ENCODE measurements at regions not wholly inside any gene's neighbourhood (a gene's known extent, or its start where the extent isn't known, plus 50 kb on each side); places are given as distances from the start of the nearest gene placed in this dataset.

GRCh38 chr7:131161103-131161502 lies 166.6 kb upstream of the MKLN1 start:
- H3K9ac ChIP-seq (ENCODE audit: low read length in 5 of 5): no peak overlapping the region
- H3K4me3 ChIP-seq (ENCODE audit: low read depth in 1 of 5, low read length in 5 of 5): no peak overlapping the region
- H3K4me1 ChIP-seq (ENCODE audit: control insufficient read depth in 5 of 5, insufficient read depth in 5 of 5, low read length in 5 of 5): peaks cover 0 to 17% (median 9%) of the 10 kb centered on the region in 5 donors
- no peak overlapping the region for H3K27ac ChIP-seq (ENCODE audit: low read depth, low read length)
- H3K36me3 ChIP-seq (ENCODE audit: control insufficient read depth in 5 of 5, insufficient read depth in 5 of 5, low read length in 5 of 5): no peaks in the 10 kb centered on the region
- H3K27me3 ChIP-seq (ENCODE audit: control insufficient read depth in 5 of 5, insufficient read depth in 4 of 5, low read length in 5 of 5): no peaks in the 10 kb centered on the region
- H3K9me3 ChIP-seq (ENCODE audit: control insufficient read depth in 5 of 5, low read length in 5 of 5): no peaks in the 10 kb centered on the region

- Histone ChIP-seq H3K4me3 (ENCODE audit: low read depth in 1 of 5, low read length in 5 of 5) (no peak overlapping the region), H3K27ac (ENCODE audit: low read depth, low read length) (no peak overlapping the region), H3K4me1 (ENCODE audit: control insufficient read depth in 5 of 5, insufficient read depth in 5 of 5, low read length in 5 of 5) (peaks cover 0 to 13% (median 3%) of the 10 kb centered on the region in 5 donors), H3K36me3 (ENCODE audit: control insufficient read depth in 5 of 5, insufficient read depth in 5 of 5, low read length in 5 of 5) (no peaks in the 10 kb centered on the region), H3K9ac (ENCODE audit: low read length in 5 of 5) (peak overlapping the region in 1 of 5 donors; percentile 40), H3K27me3 (ENCODE audit: control insufficient read depth in 5 of 5, insufficient read depth in 4 of 5, low read length in 5 of 5) (no peaks in the 10 kb centered on the region), H3K9me3 (ENCODE audit: control insufficient read depth in 5 of 5, low read length in 5 of 5) (no peaks in the 10 kb centered on the region)
These were observed 163.4 kb upstream of the MKLN1 start for GRCh38 chr7:131164025-131164925.

- H3K27ac ChIP-seq (ENCODE audit: low read depth, low read length): no peak overlapping the region
- H3K27me3 ChIP-seq (ENCODE audit: control insufficient read depth in 5 of 5, insufficient read depth in 4 of 5, low read length in 5 of 5): no peaks in the 10 kb centered on the region
- H3K4me3 ChIP-seq (ENCODE audit: low read depth in 1 of 5, low read length in 5 of 5): no peak overlapping the region
- no peaks in the 10 kb centered on the region for H3K36me3 ChIP-seq (ENCODE audit: control insufficient read depth in 5 of 5, insufficient read depth in 5 of 5, low read length in 5 of 5)
- H3K9ac ChIP-seq (ENCODE audit: low read length in 5 of 5): no peak overlapping the region
- peaks cover 0 to 13% (median 3%) of the 10 kb centered on the region in 5 donors for H3K4me1 ChIP-seq (ENCODE audit: control insufficient read depth in 5 of 5, insufficient read depth in 5 of 5, low read length in 5 of 5)
- H3K9me3 ChIP-seq (ENCODE audit: control insufficient read depth in 5 of 5, low read length in 5 of 5): no peaks in the 10 kb centered on the region
These were observed 161.6 kb upstream of the MKLN1 start for GRCh38 chr7:131166066-131166465.

- H3K9ac ChIP-seq (ENCODE audit: low read length in 5 of 5): no peak overlapping the region
- no peaks in the 10 kb centered on the region for H3K27me3 ChIP-seq (ENCODE audit: control insufficient read depth in 5 of 5, insufficient read depth in 4 of 5, low read length in 5 of 5)
- no peaks in the 10 kb centered on the region for H3K9me3 ChIP-seq (ENCODE audit: control insufficient read depth in 5 of 5, low read length in 5 of 5)
- no peak overlapping the region for H3K27ac ChIP-seq (ENCODE audit: low read depth, low read length)
- no peaks in the 10 kb centered on the region for H3K4me1 ChIP-seq (ENCODE audit: control insufficient read depth in 5 of 5, insufficient read depth in 5 of 5, low read length in 5 of 5)
- H3K4me3 ChIP-seq (ENCODE audit: low read depth in 1 of 5, low read length in 5 of 5): no peak overlapping the region
- no peaks in the 10 kb centered on the region for H3K36me3 ChIP-seq (ENCODE audit: control insufficient read depth in 5 of 5, insufficient read depth in 5 of 5, low read length in 5 of 5)
These were observed 157.0 kb upstream of the MKLN1 start for GRCh38 chr7:131170440-131171271.

- H3K27me3 ChIP-seq (ENCODE audit: control insufficient read depth in 5 of 5, insufficient read depth in 4 of 5, low read length in 5 of 5): no peaks in the 10 kb centered on the region
- H3K4me1 ChIP-seq (ENCODE audit: control insufficient read depth in 5 of 5, insufficient read depth in 5 of 5, low read length in 5 of 5): peaks cover 0 to under 1% (median 0%) of the 10 kb centered on the region in 5 donors
- no peaks in the 10 kb centered on the region for H3K36me3 ChIP-seq (ENCODE audit: control insufficient read depth in 5 of 5, insufficient read depth in 5 of 5, low read length in 5 of 5)
- no peak overlapping the region for H3K9ac ChIP-seq (ENCODE audit: low read length in 5 of 5)
- H3K4me3 ChIP-seq (ENCODE audit: low read depth in 1 of 5, low read length in 5 of 5): no peak overlapping the region
- H3K9me3 ChIP-seq (ENCODE audit: control insufficient read depth in 5 of 5, low read length in 5 of 5): no peaks in the 10 kb centered on the region
- no peak overlapping the region for H3K27ac ChIP-seq (ENCODE audit: low read depth, low read length)
These were observed 154.4 kb upstream of the MKLN1 start for GRCh38 chr7:131173145-131173890.

GRCh38 chr7:131174391-131174790 lies 153.3 kb upstream of the MKLN1 start:
- H3K9ac ChIP-seq (ENCODE audit: low read length in 5 of 5): no peak overlapping the region
- H3K36me3 ChIP-seq (ENCODE audit: control insufficient read depth in 5 of 5, insufficient read depth in 5 of 5, low read length in 5 of 5): no peaks in the 10 kb centered on the region
- H3K4me1 ChIP-seq (ENCODE audit: control insufficient read depth in 5 of 5, insufficient read depth in 5 of 5, low read length in 5 of 5): peaks cover 0 to 11% (median 0%) of the 10 kb centered on the region in 5 donors
- no peak overlapping the region for H3K4me3 ChIP-seq (ENCODE audit: low read depth in 1 of 5, low read length in 5 of 5)
- H3K9me3 ChIP-seq (ENCODE audit: control insufficient read depth in 5 of 5, low read length in 5 of 5): no peaks in the 10 kb centered on the region
- H3K27ac ChIP-seq (ENCODE audit: low read depth, low read length): no peak overlapping the region
- no peaks in the 10 kb centered on the region for H3K27me3 ChIP-seq (ENCODE audit: control insufficient read depth in 5 of 5, insufficient read depth in 4 of 5, low read length in 5 of 5)

- H3K36me3 ChIP-seq (ENCODE audit: control insufficient read depth in 5 of 5, insufficient read depth in 5 of 5, low read length in 5 of 5): no peaks in the 10 kb centered on the region
These were observed 152.8 kb upstream of the MKLN1 start for GRCh38 chr7:131174855-131175254.

GRCh38 chr7:131182446-131183058 lies 145.1 kb upstream of the MKLN1 start:
- H3K4me1 ChIP-seq (ENCODE audit: control insufficient read depth in 5 of 5, insufficient read depth in 5 of 5, low read length in 5 of 5): peaks cover 0 to 11% (median 0%) of the 10 kb centered on the region in 5 donors
- no peaks in the 10 kb centered on the region for H3K27me3 ChIP-seq (ENCODE audit: control insufficient read depth in 5 of 5, insufficient read depth in 4 of 5, low read length in 5 of 5)
- no peak overlapping the region for H3K4me3 ChIP-seq (ENCODE audit: low read depth in 1 of 5, low read length in 5 of 5)
- no peaks in the 10 kb centered on the region for H3K9me3 ChIP-seq (ENCODE audit: control insufficient read depth in 5 of 5, low read length in 5 of 5)
- H3K36me3 ChIP-seq (ENCODE audit: control insufficient read depth in 5 of 5, insufficient read depth in 5 of 5, low read length in 5 of 5): no peaks in the 10 kb centered on the region
- H3K9ac ChIP-seq (ENCODE audit: low read length in 5 of 5): no peak overlapping the region
- no peak overlapping the region for H3K27ac ChIP-seq (ENCODE audit: low read depth, low read length)

More at GRCh38 chr7:131174855-131175254, 152.8 kb upstream of the MKLN1 start:
- H3K4me1 ChIP-seq (ENCODE audit: control insufficient read depth in 5 of 5, insufficient read depth in 5 of 5, low read length in 5 of 5): peaks cover 0 to 11% (median 0%) of the 10 kb centered on the region in 5 donors
- no peaks in the 10 kb centered on the region for H3K9me3 ChIP-seq (ENCODE audit: control insufficient read depth in 5 of 5, low read length in 5 of 5)
- H3K27me3 ChIP-seq (ENCODE audit: control insufficient read depth in 5 of 5, insufficient read depth in 4 of 5, low read length in 5 of 5): no peaks in the 10 kb centered on the region
- no peak overlapping the region for H3K27ac ChIP-seq (ENCODE audit: low read depth, low read length)
- no peak overlapping the region for H3K4me3 ChIP-seq (ENCODE audit: low read depth in 1 of 5, low read length in 5 of 5)
- H3K9ac ChIP-seq (ENCODE audit: low read length in 5 of 5): no peak overlapping the region

- Histone ChIP-seq H3K36me3 (ENCODE audit: control insufficient read depth in 5 of 5, insufficient read depth in 5 of 5, low read length in 5 of 5) (no peaks in the 10 kb centered on the region), H3K9me3 (ENCODE audit: control insufficient read depth in 5 of 5, low read length in 5 of 5) (no peaks in the 10 kb centered on the region), H3K27ac (ENCODE audit: low read depth, low read length) (no peak overlapping the region), H3K9ac (ENCODE audit: low read length in 5 of 5) (no peak overlapping the region), H3K27me3 (ENCODE audit: control insufficient read depth in 5 of 5, insufficient read depth in 4 of 5, low read length in 5 of 5) (no peaks in the 10 kb centered on the region), H3K4me1 (ENCODE audit: control insufficient read depth in 5 of 5, insufficient read depth in 5 of 5, low read length in 5 of 5) (peaks cover 0 to 11% (median 0%) of the 10 kb centered on the region in 5 donors), H3K4me3 (ENCODE audit: low read depth in 1 of 5, low read length in 5 of 5) (no peak overlapping the region)
These were observed 144.6 kb upstream of the MKLN1 start for GRCh38 chr7:131183072-131183471.
